K562 (cell line): ENCODE measurements at regions not wholly inside any gene's neighbourhood (a gene's known extent, or its start where the extent isn't known, plus 50 kb on each side); places are given as distances from the start of the nearest gene placed in this dataset.

Experiments
- ATAC-seq: fragments of 200-7000 bp; cut with Tn5 transposase; 3 replicates; pipeline ENCODE4 v1.9.1; 2020; ENCODE audit warnings: moderate library complexity
- BruUV-seq: library from RNA; stranded (reverse); fragments of 400-500 nt; replicated peaks from 2 replicates; lab custom pipeline; 2021; lab: Mats Ljungman, UMichigan
- CTCF ChIA-PET: fragments of 300-600 bp; formaldehyde crosslinking; extraction: SDS; loops from one replicate; lab custom pipeline; 2021; ENCODE audit warnings: low intra/inter-chr PET ratio; lab: Yijun Ruan, JAX
- POLR2A ChIA-PET: fragments of 300-600, 350-650 bp; sonication (Branson Sonifier 250); formaldehyde crosslinking; extraction: SDS; loops from one replicate; lab custom pipeline; 2021; ENCODE audit warnings: antibody characterized with exemption, inconsistent platforms; lab: Yijun Ruan, JAX
- DNase-seq, 4 experiments: peaks; one replicate each; pipeline versions ENCODE4 v3.0.0 to v3.0.0-alpha.2; 2011 to 2018; ENCODE audit warnings: low spot score in 3 of 4, mixed read lengths in 3 of 4; ENCODE audit errors: extremely low read depth in 1 of 4
- FAIRE-seq: peaks from 2 replicates; lab custom pipeline; 2011; peaks lifted over from hg19 to GRCh38; lab: Jason Lieb, UNC
- H2AFZ ChIP-seq: 2 replicates; pipeline ENCODE4 v1.6.0; 2011; ENCODE audit warnings: low read depth, low read length, control low read depth, inconsistent platforms
- H3K27ac ChIP-seq: fragments of 200-600 bp; 3 replicates; pipeline ENCODE4 v1.8.0; 2011; ENCODE audit warnings: low read depth, mild to moderate bottlenecking, control low read depth, inconsistent platforms, low read length, moderate library complexity, mixed read lengths; ENCODE audit errors: extremely low read depth
- H3K27me3 ChIP-seq, 2 experiments: fragments of 300-600 bp in 1 of 2; 2 replicates in 1 of 2; 3 replicates in 1 of 2; pipeline versions ENCODE4 v1.6.0 to v1.8.0; 2011; ENCODE audit warnings: inconsistent platforms in 2 of 2, low read length in 2 of 2, mild to moderate bottlenecking in 1 of 2, mixed read lengths in 1 of 2, moderate library complexity in 1 of 2; ENCODE audit not compliant: control insufficient read depth in 2 of 2, insufficient read depth in 2 of 2
- H3K36me3 ChIP-seq: fragments of 300-600 bp; 3 replicates; pipeline ENCODE4 v1.8.0; 2011; ENCODE audit warnings: mild to moderate bottlenecking, low read length, inconsistent platforms; ENCODE audit not compliant: control insufficient read depth, insufficient read depth
- H3K4me1 ChIP-seq, 2 experiments: fragments of 200-600 bp in 1 of 2; replicated peaks in 1 of 2; 2 replicates in 1 of 2; 3 replicates in 1 of 2; pipeline versions ENCODE4 v1.5.1 to v1.8.0; 2011; ENCODE audit warnings: inconsistent platforms in 2 of 2, low read length in 2 of 2, mild to moderate bottlenecking in 1 of 2, mixed read lengths in 1 of 2, moderate library complexity in 1 of 2; ENCODE audit not compliant: control insufficient read depth in 2 of 2, insufficient read depth in 2 of 2
- H3K4me2 ChIP-seq: 2 replicates; pipeline ENCODE4 v1.6.1; 2011; ENCODE audit warnings: low read length, control low read depth, inconsistent platforms, mixed read lengths; ENCODE audit not compliant: insufficient read depth
- H3K4me3 ChIP-seq: fragments of 200-600 bp; sonication (generic), shearing (Covaris generic); 2 replicates; pipeline ENCODE4 v1.5.1; 2016; ENCODE audit warnings: control low read depth, inconsistent platforms
- H3K79me2 ChIP-seq: fragments of 200-600 bp; 3 replicates; pipeline ENCODE4 v1.8.0; 2011; ENCODE audit warnings: low read length, inconsistent platforms; ENCODE audit not compliant: control insufficient read depth, insufficient read depth
- H3K9ac ChIP-seq, 2 experiments: 2 replicates each; pipeline versions ENCODE4 v1.6.0 to v1.6.1; 2011; ENCODE audit warnings: low read depth in 2 of 2, low read length in 2 of 2, control low read depth in 1 of 2, inconsistent platforms in 1 of 2, mild to moderate bottlenecking in 1 of 2, mixed read lengths in 1 of 2; ENCODE audit not compliant: insufficient read depth in 1 of 2
- H3K9me1 ChIP-seq: one replicate; pipeline ENCODE4 v1.6.0; 2011; ENCODE audit warnings: inconsistent platforms, mild to moderate bottlenecking, low read length, moderate library complexity; ENCODE audit not compliant: control insufficient read depth, insufficient read depth
- H3K9me3 ChIP-seq: replicated peaks from 2 replicates; pipeline ENCODE4 v1.5.1; 2011; ENCODE audit warnings: low read depth, low read length, inconsistent platforms; ENCODE audit not compliant: control insufficient read depth, insufficient read depth
- H4K20me1 ChIP-seq: replicated peaks from 2 replicates; pipeline ENCODE4 v1.6.1; 2011; ENCODE audit warnings: low read length, inconsistent platforms, mixed read lengths; ENCODE audit not compliant: control insufficient read depth, insufficient read depth
- AFF4 ChIP-seq: sonication (generic); formaldehyde crosslinking; IDR thresholded peaks from 2 replicates; pipeline ENCODE4 v1.8.0; 2023; ENCODE audit warnings: mild to moderate bottlenecking, missing genetic modification reagents
- BACH1 ChIP-seq: fragments of 200-800 bp; sonication (Bioruptor generic); IDR thresholded peaks from 2 replicates; pipeline ENCODE4 v1.6.1; 2016; ENCODE audit warnings: missing genetic modification characterization, missing compliant biosample characterization
- GTF2E2 ChIP-seq: fragments of 200-800 bp; sonication (Bioruptor generic); IDR thresholded peaks from 2 replicates; pipeline ENCODE4 v1.6.1; 2016; ENCODE audit warnings: missing genetic modification characterization, missing compliant biosample characterization
- KLF6 ChIP-seq: fragments of 250-450 bp; sonication (Bioruptor Pico); IDR thresholded peaks from 2 replicates; pipeline ENCODE4 v1.4.0; 2020; ENCODE audit warnings: mild to moderate bottlenecking, moderate library complexity, borderline replicate concordance
- NFIC ChIP-seq: fragments of 450-650 bp; IDR thresholded peaks from 2 replicates; pipeline ENCODE4 v1.6.1; 2017; ENCODE audit warnings: mild to moderate bottlenecking, inconsistent platforms
- NFRKB ChIP-seq: fragments of 450-650 bp; IDR thresholded peaks from 2 replicates; pipeline ENCODE4 v1.6.1; 2016; ENCODE audit warnings: low read depth
- POLR2B ChIP-seq: fragments of 450-650 bp; IDR thresholded peaks from 2 replicates; pipeline ENCODE4 v1.6.1; 2018; ENCODE audit warnings: low read depth; ENCODE audit not compliant: partially characterized antibody
- SUPT5H ChIP-seq: fragments of 450-650 bp; IDR thresholded peaks from 2 replicates; pipeline ENCODE4 v1.6.1; 2016
- TAF7 ChIP-seq: fragments of 450-650 bp; IDR thresholded peaks from 2 replicates; pipeline ENCODE4 v1.6.1; 2016; ENCODE audit warnings: missing genetic modification characterization, missing compliant biosample characterization
- TEAD4 ChIP-seq, 2 experiments: sonication (generic) in 1 of 2; formaldehyde crosslinking in 1 of 2; IDR thresholded peaks; 2 replicates each; pipeline versions ENCODE4 v1.6.1 to v1.8.0; 2012 to 2022; ENCODE audit warnings: borderline replicate concordance in 1 of 2, inconsistent platforms in 1 of 2, low read length in 1 of 2, mild to moderate bottlenecking in 1 of 2, missing genetic modification reagents in 1 of 2
- ZNF444 ChIP-seq: fragments of 250-450 bp; sonication (Bioruptor Pico); IDR thresholded peaks from 2 replicates; pipeline ENCODE4 v1.4.0; 2020; ENCODE audit warnings: mild to moderate bottlenecking, moderate library complexity
- WGBS: fragments of 100-300 bp; shearing (Covaris generic); methylation state at CpG from one replicate; pipeline ENCODE4 v1.1.6; 2016; ENCODE audit warnings: low coverage, mixed read lengths; ENCODE audit not compliant: insufficient coverage; ENCODE audit errors: missing lambda C conversion rate; 5-methylcytosine and 5-hydroxymethylcytosine counted together
- in situ Hi-C: fragments of 300-500 bp; cut with MboI; formaldehyde crosslinking; loops from 4 replicates; pipeline ENCODE4 v1.15.0; 2018; ENCODE audit warnings: inconsistent platforms, mixed read lengths
- intact Hi-C: fragments of 100-400 bp; cut with micrococcal nuclease; formaldehyde crosslinking; loops from 2 replicates; pipeline ENCODE4 v1.14.2; 2022
- TF ChIP-seq, protein P1 (sequence below): sonication (generic); formaldehyde crosslinking; IDR thresholded peaks from 2 replicates; pipeline ENCODE4 v1.4.0; 2020; ENCODE audit warnings: mild to moderate bottlenecking, missing genetic modification reagents
- TF ChIP-seq, protein P2 (sequence below): fragments of 450-650 bp; IDR thresholded peaks from 2 replicates; pipeline ENCODE4 v1.6.1; 2018; ENCODE audit warnings: mild to moderate bottlenecking, low read depth; ENCODE audit not compliant: partially characterized antibody

GRCh38 chr13:33542309-33543088, 256.9 kb upstream of the STARD13 start (continued):
- TF ChIP-seq, protein P1, sequence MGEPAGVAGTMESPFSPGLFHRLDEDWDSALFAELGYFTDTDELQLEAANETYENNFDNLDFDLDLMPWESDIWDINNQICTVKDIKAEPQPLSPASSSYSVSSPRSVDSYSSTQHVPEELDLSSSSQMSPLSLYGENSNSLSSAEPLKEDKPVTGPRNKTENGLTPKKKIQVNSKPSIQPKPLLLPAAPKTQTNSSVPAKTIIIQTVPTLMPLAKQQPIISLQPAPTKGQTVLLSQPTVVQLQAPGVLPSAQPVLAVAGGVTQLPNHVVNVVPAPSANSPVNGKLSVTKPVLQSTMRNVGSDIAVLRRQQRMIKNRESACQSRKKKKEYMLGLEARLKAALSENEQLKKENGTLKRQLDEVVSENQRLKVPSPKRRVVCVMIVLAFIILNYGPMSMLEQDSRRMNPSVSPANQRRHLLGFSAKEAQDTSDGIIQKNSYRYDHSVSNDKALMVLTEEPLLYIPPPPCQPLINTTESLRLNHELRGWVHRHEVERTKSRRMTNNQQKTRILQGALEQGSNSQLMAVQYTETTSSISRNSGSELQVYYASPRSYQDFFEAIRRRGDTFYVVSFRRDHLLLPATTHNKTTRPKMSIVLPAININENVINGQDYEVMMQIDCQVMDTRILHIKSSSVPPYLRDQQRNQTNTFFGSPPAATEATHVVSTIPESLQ (CRISPR knock-in tag) = no peak
- TF ChIP-seq KLF6 (CRISPR knock-in tag) (no peak), ZNF444 (no peak)
- TF ChIP-seq, protein P2, sequence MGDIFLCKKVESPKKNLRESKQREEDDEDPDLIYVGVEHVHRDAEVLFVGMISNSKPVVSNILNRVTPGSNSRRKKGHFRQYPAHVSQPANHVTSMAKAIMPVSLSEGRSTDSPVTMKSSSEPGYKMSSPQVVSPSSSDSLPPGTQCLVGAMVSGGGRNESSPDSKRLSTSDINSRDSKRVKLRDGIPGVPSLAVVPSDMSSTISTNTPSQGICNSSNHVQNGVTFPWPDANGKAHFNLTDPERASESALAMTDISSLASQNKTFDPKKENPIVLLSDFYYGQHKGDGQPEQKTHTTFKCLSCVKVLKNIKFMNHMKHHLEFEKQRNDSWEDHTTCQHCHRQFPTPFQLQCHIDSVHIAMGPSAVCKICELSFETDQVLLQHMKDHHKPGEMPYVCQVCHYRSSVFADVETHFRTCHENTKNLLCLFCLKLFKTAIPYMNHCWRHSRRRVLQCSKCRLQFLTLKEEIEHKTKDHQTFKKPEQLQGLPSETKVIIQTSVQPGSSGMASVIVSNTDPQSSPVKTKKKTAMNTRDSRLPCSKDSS = no peak

- ChIA-PET POLR2A (interaction anchor here (0.6 to 1.3 kb wide), 6 partner anchors 13 to 1578 kb away, joined by 3 to 4 read pairs (median 3); partner anchors contain the start of gene RFC3), CTCF (no interaction called here)
- FAIRE-seq (no peak), DNase-seq (no peak), ATAC-seq (no peak)
- H2AFZ ChIP-seq = peak overlapping the region; percentile 98
- no peaks in the 10 kb centered on the region for H3K9me1 ChIP-seq
- intact Hi-C loops = loop anchor here (2.0 to 10.0 kb wide), 5 partner anchors 51 to 956 kb away; partner anchors contain the start of gene PDS5B
- in situ Hi-C loops = no loop called here
- no peaks in the 10 kb centered on the region for H3K36me3 ChIP-seq
- H3K4me3 ChIP-seq = peak overlapping the region; percentile 56
- TSS peak; percentile 94 for BruUV-seq
- H3K9me3 ChIP-seq = no peaks in the 10 kb centered on the region; the same call in 1 of the 2 replicates
- H3K79me2 ChIP-seq = no peaks in the 10 kb centered on the region
- peak overlapping the region; percentile 87 to 98; a peak in 3 of 4 replicates for H3K9ac ChIP-seq
- H3K4me2 ChIP-seq = peak overlapping the region; percentile 84
- H4K20me1 ChIP-seq = no peaks in the 10 kb centered on the region
- peaks cover 0 to 12% of the 10 kb centered on the region in 2 experiments; a peak in 2 of 5 replicates for H3K4me1 ChIP-seq
- H3K27me3 ChIP-seq = no peaks in the 10 kb centered on the region
- H3K27ac ChIP-seq = peak overlapping the region; percentile 100
- 7% methylated on average over 7 of the region's 7 CpGs for WGBS
- 0 out of 2 replicates have a peak, but pooled peaks have one; percentile 4 for TF ChIP-seq TEAD4 (IDR thresholded peaks at IDR 0.05; ENCODE audit: low read length)
- TF ChIP-seq TEAD4 (CRISPR knock-in tag; IDR thresholded peaks at IDR 0.05; ENCODE audit: borderline replicate concordance) = no peak
- peak; percentile 52 for TF ChIP-seq POLR2B
- TF ChIP-seq GTF2E2 = peak; percentile 50; the same call in 1 of the 2 replicates
- no peak for TF ChIP-seq BACH1 (tag)
- TF ChIP-seq TAF7 = peak; percentile 73
- TF ChIP-seq NFRKB = peak; percentile 90; the same call in 1 of the 2 replicates
- peak; percentile 44; the same call in 1 of the 2 replicates for TF ChIP-seq SUPT5H
- peak; percentile 17; the same call in 1 of the 2 replicates for TF ChIP-seq AFF4 (CRISPR knock-in tag)
- no peak for TF ChIP-seq NFIC
These were observed 257.5 kb upstream of the STARD13 start for GRCh38 chr13:33543089-33543459.
